NCI-H69 (cell line): ENCODE measurements at regions not wholly inside any gene's neighbourhood (a gene's known extent, or its start where the extent isn't known, plus 50 kb on each side); places are given as distances from the start of the nearest gene placed in this dataset.

Source experiments
- DNase-seq: peaks from one replicate; lab custom pipeline; 2025; lab: John Stamatoyannopoulos, UW

- no peak for DNase-seq
These were observed 55.6 kb downstream of the PBDC1 start for GRCh38 chrX:76228499-76228898.

GRCh38 chrX:76248901-76249300, 76.0 kb downstream of the PBDC1 start:
- DNase-seq: no peak

GRCh38 chrX:76253432-76253831, 80.6 kb downstream of the PBDC1 start:
- peak; percentile 36 for DNase-seq

- peak; percentile 25 for DNase-seq
These were observed 106.1 kb downstream of the PBDC1 start for GRCh38 chrX:76279007-76279406.
